ENCODE measurements at regions not wholly inside any gene's neighbourhood (a gene's known extent, or its start where the extent isn't known, plus 50 kb on each side); places are given as distances from the start of the nearest gene placed in this dataset.
"Not testable (repeated sequence)": the region's sequence is repeated elsewhere in the genome, so short reads cannot be mapped to it uniquely, and the experiment has no call there.

DNA sequence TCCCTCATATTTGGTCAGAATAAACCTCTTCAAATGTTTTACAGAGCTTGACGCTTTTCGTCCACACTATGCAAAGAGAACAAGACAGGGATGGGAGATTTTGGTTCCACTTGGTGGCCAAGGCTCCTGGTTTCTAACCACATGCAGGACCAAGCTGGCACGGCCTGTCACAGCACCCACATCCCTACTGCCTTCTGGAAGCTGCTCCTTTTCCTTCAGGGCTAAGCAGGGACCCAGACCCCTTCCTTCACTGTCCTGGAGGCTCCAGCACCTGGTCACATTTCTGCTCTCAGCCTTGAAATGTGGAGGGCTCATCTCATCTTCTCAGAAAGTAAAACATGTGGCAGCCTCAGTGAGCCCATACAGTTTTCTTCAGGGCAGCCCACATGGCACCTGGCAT lies 50.4 kb upstream of the ARHGEF7 start:
- DNase-seq = no peak

DNA sequence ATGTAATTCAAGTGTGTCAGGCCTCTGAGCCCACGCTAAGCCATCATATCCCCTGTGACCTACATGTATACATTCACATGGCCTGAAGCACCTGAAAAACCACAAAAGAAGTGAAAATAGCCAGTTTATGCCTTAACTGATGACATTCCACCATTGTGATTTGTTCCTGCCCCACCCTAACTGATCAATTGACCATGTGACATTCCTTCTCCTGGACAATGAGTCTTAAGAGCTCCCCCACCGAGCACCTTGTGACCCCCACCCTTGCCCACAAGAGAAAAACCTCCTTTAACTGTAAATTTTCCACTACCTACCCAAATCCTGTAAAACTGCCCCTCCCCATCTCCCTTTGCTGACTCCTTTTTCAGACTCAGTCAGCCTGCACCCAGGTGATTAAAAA lies 52.1 kb upstream of the ARHGEF7 start:
- no peak for DNase-seq

DNA sequence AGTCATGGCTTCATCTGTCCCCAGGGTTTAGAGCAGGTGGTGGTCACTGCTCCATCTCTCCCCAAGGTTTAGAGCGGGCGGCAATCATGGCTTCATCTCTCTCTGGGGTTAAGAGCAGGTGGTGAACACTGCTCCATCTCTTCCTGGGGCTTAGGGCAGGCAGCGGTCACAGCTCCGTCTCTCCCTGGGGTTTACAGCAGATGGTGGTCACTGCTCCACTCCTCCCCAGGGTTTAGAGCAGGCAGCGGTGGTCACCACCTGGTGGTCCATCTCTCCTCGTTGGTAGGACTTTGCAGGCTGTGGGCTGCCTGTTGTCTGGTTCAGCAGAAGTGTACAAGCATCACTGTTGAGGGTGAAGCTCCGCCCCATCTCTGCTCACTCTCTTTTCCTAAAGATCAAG lies 52.8 kb upstream of the ARHGEF7 start:
- no peak for DNase-seq

DNA sequence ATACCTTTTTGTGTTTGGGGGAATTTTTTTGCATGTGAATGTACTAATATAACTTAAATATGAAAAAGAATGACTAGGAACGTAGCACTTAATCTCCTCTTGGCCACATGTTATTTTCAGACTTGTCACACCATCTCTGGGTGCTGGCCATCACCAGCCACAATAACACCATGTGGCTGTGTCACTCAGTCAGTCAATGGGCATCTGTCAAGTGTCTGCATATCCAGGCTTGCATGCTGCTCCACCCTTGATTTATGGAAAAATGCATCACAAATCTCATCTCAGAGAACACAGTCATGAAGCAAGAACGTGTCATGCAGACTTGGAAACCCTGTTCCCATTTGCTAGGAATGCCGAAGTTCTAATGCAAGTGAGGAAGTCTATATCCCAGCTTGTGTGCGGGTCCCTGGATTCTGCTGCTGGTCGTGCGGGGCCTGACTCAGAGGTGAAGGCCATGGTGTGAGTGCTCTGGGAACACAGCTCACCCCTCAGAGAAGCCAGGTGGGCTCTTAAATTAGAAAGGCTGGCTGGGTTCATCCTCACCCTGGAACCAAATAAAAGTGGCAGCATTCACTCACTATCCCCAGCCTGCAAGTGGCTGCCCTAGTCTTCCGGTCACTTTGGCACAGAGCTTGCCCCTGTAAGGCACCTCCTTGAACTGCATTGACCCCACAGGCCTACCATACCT lies 53.6 kb upstream of the ARHGEF7 start:
- no peak for DNase-seq

DNA sequence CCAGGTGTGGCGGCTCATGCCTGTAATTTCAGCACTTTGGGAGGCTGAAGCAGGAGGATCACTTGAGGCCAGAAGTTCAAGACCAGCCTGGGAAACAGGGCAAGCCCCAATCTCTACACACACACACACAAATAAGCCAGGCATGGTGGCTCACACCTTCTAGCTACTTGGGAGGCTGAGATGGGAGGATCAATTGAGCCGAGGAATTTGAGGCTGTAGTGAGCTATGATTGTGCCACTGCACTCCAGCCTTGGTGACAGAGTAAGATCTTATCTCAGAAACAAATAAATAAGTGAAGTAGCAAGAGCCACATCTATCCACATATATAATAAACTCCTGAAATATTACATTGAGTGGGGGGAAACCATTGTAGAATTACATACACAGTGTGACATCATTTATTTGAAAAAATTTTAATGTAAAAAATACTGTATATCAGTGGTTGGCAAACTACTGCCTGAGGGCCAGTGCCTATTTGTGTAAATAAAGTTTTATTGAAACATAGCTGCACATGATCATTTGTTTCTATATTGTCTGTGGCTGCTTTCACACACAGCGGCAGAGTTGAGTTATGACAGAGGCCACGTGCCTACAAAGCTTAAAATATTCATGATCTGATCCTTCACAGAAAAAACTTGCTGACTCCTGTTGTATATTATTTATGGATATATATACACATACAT lies 54.7 kb upstream of the ARHGEF7 start:
- DNase-seq = no peak

DNA sequence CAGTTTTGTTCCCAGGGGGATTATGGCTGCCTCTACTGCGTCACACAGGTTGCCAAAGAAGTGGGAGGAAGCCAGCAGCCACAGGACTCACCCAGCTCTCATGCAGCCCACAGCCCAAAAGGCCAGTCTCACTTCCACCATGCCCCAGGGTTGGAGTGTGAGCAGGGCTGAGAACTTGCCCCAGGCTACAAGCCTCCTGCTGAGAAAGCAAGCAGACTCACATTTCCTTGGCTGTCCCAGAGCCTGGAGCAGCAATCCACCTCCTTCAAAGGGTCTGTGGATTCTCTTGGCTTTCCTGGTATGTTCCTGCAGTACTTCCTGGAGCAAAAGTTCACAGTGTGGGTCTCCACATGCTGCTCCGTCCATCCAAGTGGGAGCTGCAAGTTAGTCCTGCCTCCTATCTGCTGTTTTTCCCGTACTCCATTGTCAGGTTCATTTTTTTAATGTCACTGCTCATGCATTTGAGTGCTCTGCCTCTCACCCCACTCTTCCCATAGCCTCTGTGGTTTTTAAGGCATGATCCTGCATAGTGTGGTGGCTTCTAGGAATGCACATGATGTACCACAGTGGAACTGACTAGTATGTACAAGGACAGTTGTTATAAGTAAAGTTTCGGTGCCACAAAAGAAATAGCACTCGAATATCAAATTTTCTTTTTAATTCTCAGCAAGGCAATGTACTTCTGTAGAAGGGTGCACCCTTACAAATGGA lies 56.2 kb upstream of the ARHGEF7 start:
- DNase-seq = no peak

DNA sequence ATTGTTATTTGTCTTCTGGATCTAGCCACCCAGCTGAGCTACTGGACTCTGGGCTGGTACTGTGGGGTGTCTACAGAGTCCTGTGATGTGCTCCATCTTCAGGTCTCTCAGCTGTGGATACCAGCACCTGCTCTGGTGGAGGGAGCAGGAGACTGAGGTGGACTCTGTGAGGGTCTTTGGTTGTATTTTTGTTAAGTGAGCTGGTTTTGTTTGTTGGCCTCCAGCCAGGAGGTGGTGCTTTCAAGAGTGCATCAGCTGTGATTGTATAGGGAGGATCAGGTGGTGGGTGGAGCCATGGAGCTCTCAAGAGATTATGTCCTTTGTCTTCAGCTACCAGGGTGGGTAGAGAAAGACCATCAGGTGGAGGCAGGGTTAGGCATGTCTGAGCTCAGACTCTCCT lies 56.8 kb upstream of the ARHGEF7 start:
- not testable (repeated sequence) for DNase-seq

DNA sequence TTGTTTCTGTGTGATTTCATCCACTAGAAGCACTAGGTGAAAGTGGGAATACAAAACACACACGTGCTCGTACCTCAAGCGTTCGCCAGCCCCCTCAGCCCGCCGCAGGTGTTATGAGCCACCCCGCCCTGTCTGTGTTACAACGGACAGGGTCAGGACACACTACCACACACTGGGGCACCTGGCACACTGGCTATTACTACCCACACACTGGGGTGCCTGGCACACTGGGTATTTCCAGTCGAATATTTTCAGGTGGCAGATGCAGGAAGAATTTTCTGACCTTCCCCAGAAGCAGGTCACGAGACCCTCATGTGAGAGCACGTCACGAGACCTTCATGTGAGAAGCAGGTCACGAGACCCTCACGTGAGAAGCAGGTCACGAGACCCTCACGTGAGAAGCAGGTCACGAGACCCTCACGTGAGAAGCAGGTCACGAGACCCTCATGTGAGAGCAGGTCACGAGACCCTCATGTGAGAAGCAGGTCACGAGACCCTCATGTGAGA lies 63.3 kb upstream of the ARHGEF7 start:
- DNase-seq = not testable (repeated sequence)

DNA sequence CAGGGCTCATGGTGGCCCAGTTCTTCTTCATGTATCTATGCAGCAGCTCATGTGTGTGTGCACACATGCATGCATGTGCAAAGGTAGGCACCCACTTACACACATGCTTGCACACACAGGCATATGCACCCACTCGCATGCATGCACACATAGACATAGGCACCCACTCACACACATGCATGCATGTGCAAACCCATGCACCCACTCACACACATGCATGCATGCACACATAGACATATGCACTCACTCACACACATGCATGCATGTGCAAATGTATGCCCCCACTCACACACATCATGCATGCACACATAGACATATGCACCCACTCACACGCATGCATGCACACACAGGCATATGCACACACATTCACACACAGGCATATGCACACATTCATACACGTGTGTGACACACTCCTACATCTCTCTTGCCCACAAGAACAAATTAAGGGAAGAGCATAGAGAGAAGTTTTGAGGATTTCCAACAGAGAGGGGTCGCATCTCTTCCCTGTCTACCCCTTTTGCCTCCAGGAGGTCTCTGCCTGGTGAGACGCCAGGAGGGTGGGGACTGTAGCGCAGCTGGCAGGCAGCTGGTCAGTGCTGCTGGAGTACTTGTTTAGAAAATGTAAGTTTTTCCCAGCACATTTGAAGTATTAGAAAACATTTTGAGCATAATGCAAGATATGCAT lies 63.9 kb upstream of the ARHGEF7 start:
- DNase-seq = no peak

DNA sequence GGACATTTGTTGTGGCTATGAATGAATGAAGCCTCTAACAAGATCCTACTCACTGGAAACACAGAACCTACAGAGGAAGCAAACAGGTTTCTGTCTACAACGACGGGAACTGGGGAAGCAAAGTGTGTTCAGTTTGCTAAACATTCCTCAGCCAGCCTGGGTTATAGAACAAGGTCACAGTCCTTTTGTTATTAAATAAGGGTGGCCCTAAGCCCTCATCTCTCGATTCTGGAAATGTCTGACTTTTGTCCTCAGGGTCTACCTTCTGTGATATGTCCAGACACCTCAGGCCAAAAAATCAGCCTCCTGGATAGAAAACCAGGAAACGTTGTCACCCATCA lies 64.6 kb upstream of the ARHGEF7 start:
- no peak for DNase-seq

DNA sequence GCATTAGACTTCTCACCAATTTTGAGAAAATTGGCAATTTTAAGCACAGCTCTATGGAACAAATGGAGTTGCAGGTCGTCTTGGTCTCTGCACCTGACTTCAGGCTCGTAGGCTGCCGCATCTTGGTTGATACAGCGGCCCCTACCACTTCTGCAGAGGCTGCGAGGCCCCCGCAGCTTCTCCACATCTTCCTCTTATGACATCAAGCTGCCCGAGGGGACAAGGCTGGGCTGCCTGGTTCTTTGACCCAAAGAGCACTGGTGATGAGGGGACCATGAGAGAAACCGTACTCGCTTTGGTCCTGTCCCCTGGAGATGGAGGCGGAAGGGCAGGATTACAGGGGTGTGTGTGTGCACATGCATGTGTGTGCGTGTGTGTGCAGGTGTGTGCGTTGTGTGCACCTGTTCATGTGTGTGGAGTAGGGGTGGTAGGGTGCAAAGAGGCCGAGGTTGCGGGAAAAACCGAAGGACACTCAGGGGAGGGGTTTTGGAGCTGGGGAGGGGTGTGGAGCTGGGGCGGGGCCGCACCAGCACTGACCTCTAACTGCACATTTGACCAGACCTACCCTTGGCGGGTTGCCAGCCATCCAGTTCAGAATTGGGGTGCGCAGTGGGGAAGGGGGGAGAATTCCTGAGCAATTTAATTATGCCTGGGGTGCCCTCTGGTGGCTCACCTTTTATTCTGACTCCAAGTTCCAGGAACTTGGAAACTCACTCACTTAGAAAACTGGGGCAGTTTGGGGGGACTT lies 65.1 kb upstream of the ARHGEF7 start:
- DNase-seq = peak; percentile 7

DNA sequence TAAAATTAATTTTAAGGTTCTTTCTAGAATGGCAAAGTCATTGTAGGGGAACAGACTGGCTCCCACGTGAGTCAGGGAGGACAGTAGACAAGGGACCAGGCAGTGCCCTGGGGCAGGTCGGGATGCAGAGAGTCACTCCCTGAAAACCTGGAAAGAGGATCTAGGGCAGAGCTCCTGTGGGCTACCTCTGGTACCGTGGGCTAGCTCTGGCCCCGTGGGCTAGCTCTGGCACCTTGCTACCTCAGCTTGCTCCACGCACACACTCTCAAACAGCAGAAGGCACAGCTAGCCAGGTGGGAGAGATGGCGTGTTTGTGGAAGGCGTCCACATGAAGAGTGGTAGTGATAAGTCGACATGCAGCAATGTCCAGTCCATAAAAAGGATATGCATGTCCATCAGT lies 66.7 kb upstream of the ARHGEF7 start:
- no peak for DNase-seq

DNA sequence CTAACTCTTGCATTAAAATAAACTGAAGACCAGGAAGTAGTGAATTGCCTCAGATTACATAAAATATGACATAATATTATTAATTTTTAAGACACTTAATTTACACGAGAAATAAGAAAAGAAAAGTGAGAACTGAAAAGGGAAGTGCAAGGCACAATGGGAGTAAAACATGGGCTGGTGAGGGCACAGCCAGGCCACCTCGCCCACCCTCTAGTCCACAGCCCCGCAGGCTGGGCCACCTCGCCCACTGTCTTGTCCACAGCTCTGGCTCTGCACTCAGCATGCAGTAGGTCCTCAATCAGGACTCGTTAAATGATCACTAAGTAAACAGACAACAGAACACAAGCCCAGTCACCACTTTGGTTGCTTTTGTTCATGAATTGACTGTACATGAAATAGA lies 67.8 kb upstream of the ARHGEF7 start:
- DNase-seq = no peak

DNA sequence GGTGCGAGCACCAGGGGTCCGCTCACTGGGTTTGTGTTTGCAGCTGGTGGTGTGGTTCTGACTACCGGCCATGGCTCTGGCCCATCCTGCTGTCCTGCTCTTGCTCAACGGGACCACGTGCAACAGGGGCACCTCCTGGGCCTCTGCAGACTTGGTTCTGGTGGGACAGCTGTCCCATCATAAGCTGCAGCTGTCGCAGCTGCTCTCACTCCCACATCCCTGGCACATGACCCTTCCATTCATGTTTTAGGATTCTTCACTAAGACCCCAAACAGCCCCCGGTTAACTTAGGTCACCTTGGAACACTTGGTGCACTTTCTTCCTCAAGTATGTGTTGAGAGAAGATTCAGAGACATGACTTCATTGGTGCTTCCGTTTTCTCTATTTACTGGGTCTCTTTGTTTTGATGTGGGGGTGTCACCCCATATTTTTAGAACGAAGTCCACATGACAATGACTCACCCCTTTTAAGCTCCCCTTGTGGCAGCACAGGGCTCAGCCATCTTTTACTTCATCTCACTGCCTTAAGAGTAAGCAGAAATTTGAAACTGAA lies 68.4 kb upstream of the ARHGEF7 start:
- DNase-seq = no peak

DNA sequence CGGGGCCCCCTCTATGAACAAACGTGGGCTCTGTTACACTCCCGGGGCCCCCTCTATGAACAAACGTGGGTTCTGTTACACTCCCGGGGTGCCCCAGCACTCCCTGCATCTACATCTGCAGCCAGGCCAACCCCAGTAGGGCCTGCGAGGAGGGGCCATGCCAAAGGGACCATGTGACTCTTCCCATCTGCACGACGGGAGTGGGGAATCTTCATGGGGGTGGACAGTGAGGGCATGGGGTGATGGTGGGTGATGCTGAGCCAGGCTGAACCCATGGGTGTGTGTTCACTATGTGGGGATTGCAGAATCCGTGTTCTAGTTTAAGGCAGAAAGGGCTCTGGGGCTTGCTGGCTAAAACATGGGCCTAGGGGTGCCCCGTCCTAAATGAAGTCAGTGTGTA lies 69.9 kb upstream of the ARHGEF7 start:
- DNase-seq = no peak

DNA sequence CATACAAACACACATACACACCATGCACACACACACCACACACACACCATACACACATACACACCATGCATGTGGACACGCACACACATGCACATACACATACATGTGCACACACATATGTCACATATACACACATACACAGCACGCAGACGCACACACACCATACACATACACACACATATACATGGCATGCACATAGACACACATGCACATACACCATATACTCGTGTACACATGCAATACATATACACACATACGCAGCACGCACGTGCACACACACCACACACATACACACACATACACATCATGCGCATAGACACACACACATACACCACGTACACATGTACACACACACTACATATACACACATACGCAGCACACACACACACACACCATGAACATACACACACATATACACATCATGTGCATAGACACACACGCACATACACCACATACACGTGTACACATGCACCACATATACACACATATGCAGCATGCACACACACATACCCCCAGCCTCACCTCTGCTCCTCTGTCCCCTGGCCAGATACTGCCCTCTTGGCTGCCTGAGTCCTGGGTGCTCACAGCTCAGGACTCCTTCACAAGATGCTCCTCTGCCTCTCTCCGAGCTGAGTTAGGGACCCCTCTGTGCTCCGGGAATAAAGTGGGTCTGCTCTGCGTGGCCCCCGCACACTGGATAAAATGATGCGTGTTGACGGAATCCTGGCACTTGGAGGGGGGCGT lies 70.9 kb upstream of the ARHGEF7 start:
- DNase-seq = no peak

DNA sequence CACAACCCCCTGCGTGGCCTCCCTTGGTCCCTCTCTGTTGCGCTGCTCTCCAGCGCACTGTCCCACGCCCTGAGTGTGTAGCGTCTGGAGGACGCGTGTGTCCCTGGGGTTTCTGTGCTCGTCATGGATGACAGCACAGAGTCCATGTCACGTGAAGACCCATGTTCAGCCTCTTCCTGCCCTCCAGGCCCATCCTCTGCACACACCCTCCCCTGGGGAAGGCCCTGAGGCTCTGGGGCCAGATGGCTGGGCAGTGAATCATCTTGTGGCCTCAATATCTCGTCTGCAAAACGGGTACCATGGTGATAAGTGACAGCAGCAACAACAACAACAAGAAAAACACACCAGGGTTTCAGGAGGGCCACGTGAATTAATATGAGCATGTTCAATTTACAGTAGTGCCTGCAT lies 71.5 kb upstream of the ARHGEF7 start:
- no peak for DNase-seq

DNA sequence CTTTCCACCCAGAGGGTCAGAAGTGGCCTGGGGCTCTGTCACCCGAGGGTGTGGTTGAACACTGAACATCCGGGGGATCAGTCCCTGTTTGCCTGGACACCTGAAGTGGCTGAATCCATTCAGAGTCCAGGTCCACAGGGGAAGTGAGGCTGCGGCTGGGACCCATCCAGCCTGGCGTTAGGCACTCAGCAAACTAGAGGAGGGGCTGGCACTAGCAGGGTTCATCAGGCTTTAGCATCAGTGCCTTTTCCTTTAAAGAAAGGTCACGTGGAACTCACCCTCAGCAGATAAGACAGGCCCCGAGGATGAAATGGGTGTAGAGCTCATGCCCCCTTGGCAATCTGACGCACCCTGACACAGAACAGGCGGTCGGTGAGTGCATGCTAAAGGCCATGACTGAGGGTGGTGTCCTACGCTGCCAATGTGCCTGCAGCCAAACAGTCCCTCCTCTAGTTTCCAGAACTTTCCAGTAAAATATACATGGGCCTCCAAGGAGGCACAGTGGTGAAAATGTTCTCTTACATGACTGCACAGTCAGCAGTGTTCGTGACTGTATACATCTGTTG lies 72.4 kb upstream of the ARHGEF7 start:
- DNase-seq = no peak

DNA sequence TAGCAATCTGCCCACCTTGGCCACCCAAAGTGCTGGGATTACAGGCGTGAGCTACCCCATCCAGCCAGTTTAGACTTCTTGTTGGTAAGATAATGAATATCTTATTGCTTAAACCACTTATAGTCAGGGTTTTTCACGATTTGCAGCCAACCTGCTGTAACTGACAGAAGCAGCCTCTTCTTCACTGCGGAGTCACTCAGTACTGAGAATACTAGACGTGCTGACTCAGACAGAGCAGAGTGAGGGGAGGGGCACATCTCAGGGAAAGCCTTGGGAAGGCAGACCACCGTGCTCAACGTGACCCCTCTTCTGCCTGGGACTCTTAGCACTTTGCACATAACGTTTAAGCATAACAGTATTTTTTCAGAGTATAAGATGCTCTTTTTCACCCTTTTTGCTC lies 74.3 kb upstream of the ARHGEF7 start:
- DNase-seq = no peak

DNA sequence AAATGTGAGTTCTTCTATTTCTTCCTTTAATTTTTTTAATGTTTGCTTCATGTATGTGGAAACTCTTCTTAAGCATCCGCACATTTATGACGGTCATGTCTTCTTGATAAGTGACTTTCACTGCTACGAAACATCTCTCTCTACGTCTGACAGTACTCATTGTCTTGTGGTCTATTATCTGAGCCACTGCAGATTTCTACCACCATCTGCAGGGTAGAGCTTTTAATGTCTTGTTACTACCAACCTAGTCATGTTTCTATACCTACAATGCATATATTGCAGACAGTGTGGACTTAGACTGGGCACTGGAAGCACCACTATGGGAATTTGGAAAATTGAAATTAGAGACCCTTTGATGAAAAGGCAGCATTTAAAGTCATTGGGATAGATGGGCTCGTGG lies 75.4 kb upstream of the ARHGEF7 start:
- DNase-seq = no peak

DNA sequence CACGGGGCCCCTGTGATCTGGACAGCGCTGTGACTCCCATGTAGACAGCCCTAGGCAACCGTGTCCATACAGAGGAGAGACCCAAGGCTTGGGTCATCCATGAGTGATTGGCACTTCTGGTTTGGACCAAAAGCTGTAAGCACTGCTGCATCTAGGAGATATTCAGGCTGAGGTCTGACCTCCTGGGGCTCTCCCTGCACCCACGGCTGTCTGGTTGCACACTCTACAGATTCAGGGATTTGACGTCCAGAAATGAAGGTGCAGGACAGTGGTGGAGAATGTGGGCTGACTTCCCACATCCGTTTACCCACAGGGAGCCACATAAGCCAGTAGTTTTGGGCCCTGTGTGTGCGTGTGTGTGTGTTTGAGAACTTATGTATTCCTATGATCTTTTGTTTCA lies 76.2 kb upstream of the ARHGEF7 start:
- no peak for DNase-seq
